Peyer's patch (tissue), 4 donors: ENCODE measurements at regions not wholly inside any gene's neighbourhood (a gene's known extent, or its start where the extent isn't known, plus 50 kb on each side); places are given as distances from the start of the nearest gene placed in this dataset.

ENCODE experiments used
- DNase-seq, 3 donors: peaks; one replicate each; pipeline ENCODE4 v3.0.0-alpha.2; 2017 to 2019
- H3K27ac ChIP-seq, 4 donors: fragments of 200-600 bp; sonication (generic); one replicate each; pipeline ENCODE4 v1.5.1; 2016 to 2019
- H3K27me3 ChIP-seq, 2 donors: fragments of 200-600 bp; sonication (generic); one replicate each; pipeline ENCODE4 v1.5.1; 2019
- H3K36me3 ChIP-seq, 3 donors: fragments of 200-600 bp; sonication (generic); one replicate each; pipeline ENCODE4 v1.5.1; 2016 to 2019
- H3K4me1 ChIP-seq, 4 donors: fragments of 200-600 bp; sonication (generic); one replicate each; pipeline ENCODE4 v1.5.1; 2016 to 2019
- H3K4me3 ChIP-seq, 4 donors: fragments of 200-600 bp; sonication (generic); 1 replicate in 3 of 4; 2 replicates in 1 of 4; pipeline ENCODE4 v1.5.1; 2016 to 2019; ENCODE audit warnings: mild to moderate bottlenecking in 1 of 4
- H3K9me3 ChIP-seq, 4 donors: fragments of 200-600 bp; sonication (generic); one replicate each; pipeline ENCODE4 v1.5.1; 2016 to 2019; ENCODE audit warnings: mild to moderate bottlenecking in 1 of 4
- POLR2A ChIP-seq, 2 donors: fragments of 450-650 bp; IDR thresholded peaks; one replicate each; pipeline ENCODE4 v1.5.1; 2017; ENCODE audit warnings: antibody characterized with exemption in 2 of 2, mild to moderate bottlenecking in 2 of 2, moderate library complexity in 2 of 2
- TF ChIP-seq, protein P1 (sequence below), 6 experiments: fragments of 450-650 bp in 4 of 6; fragments of 200-600 bp in 2 of 6; sonication (generic) in 1 of 6; IDR thresholded peaks; one replicate each; pipeline ENCODE4 v1.5.1; 2017 to 2019; ENCODE audit warnings: antibody characterized with exemption in 6 of 6, mild to moderate bottlenecking in 3 of 6, moderate library complexity in 1 of 6

DNA sequence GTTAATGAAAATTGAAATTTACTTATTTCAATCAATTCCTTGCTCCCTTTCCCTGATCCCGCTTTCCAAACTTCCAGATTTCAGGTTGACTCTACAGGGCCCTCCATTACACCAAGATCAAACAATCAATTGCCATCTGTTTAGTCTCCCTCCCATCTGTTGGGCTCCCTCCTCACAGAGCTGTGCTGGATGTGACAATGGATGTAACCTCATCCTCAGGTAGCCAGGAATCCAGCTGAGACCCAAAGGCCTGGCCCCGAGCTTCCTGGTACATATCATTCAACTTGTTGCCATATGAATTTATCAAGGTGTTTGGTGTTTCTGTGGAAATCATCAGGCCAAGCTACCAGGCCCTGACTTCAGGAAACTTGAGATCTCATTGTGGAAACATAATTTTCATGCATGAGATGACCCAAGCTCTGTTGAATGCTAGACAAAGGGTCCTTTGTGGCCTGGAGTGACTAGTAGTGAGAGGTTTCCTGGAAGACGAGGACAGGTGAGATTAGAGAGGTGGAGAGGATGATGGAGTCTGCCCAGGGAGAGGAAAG, 148.6 kb upstream of the PDE1C start:
- H3K36me3 ChIP-seq: no peaks in the 10 kb centered on the region
- H3K27me3 ChIP-seq: no peaks in the 10 kb centered on the region
- no peak for DNase-seq
- no peak for TF ChIP-seq POLR2A (IDR thresholded peaks at IDR 0.05)
- TF ChIP-seq, protein P1, sequence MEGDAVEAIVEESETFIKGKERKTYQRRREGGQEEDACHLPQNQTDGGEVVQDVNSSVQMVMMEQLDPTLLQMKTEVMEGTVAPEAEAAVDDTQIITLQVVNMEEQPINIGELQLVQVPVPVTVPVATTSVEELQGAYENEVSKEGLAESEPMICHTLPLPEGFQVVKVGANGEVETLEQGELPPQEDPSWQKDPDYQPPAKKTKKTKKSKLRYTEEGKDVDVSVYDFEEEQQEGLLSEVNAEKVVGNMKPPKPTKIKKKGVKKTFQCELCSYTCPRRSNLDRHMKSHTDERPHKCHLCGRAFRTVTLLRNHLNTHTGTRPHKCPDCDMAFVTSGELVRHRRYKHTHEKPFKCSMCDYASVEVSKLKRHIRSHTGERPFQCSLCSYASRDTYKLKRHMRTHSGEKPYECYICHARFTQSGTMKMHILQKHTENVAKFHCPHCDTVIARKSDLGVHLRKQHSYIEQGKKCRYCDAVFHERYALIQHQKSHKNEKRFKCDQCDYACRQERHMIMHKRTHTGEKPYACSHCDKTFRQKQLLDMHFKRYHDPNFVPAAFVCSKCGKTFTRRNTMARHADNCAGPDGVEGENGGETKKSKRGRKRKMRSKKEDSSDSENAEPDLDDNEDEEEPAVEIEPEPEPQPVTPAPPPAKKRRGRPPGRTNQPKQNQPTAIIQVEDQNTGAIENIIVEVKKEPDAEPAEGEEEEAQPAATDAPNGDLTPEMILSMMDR (IDR thresholded peaks at IDR 0.05): no peak
- no peak overlapping the region for H3K27ac ChIP-seq
- no peaks in the 10 kb centered on the region for H3K9me3 ChIP-seq
- H3K4me3 ChIP-seq: no peak overlapping the region
- no peaks in the 10 kb centered on the region for H3K4me1 ChIP-seq

DNA sequence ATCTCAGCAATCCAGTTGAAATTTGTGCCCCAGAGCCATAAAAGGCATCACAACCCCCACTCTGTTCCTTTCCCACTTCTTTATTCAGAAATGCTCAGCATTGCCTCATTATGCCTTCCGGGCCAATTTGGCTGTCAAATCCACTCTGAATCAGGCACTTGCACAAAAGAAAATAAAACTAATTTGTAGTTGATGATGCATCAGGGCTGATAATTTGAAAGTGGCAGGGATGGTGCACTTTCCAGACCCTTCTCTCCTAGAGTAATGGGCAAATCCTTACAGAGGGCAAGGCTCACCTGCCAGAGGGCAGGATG, 147.9 kb upstream of the PDE1C start:
- no peak for DNase-seq
- no peaks in the 10 kb centered on the region for H3K36me3 ChIP-seq
- TF ChIP-seq, protein P1 (IDR thresholded peaks at IDR 0.05): no peak
- TF ChIP-seq POLR2A (IDR thresholded peaks at IDR 0.05): no peak

DNA sequence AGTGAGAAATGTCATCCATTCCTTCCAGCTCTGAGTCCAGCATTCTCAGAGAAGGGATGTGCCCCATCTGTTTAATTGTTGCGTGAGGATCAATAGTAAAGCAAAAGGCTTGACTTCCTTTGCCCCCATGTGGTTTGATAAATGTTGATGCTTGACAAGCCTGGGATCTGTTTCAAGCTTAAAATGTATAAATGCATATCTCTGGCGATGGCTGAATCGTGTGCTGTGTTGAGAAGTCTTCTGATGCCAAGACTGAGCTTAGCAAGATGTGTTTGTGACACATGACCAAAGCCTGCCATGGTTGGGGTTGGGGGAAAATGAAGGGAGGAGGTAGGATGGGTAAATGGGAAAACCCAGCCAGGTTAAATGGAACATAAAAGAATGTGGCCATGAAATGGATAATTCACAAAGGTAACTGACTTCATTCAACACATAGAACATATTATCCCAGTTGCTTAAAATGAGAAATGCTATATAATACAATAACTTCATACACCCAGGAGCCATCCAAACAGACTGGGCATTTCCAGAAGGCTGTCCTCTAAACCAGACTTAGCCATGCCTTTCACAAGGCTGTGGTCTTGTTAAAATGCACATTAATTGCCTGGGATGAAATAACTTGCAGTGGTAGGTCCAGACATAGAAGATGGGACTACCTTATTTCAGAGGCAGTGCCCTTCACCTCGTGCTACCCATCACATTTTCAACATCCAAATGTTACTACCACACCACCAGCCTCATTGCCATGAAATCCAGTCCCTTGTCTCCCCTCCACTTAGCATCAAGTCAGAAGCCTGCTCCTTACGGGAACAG, 147.3 kb upstream of the PDE1C start:
- Histone ChIP-seq H3K27ac (no peak overlapping the region), H3K4me1 (no peaks in the 10 kb centered on the region), H3K27me3 (no peaks in the 10 kb centered on the region), H3K36me3 (no peaks in the 10 kb centered on the region), H3K9me3 (no peaks in the 10 kb centered on the region), H3K4me3 (no peak overlapping the region)
- TF ChIP-seq POLR2A (IDR thresholded peaks at IDR 0.05): no peak
- TF ChIP-seq, protein P1 (IDR thresholded peaks at IDR 0.05): no peak
- DNase-seq: no peak

More for the DNA sequence above, 147.9 kb upstream of the PDE1C start:
- Histone ChIP-seq H3K27ac (no peak overlapping the region), H3K27me3 (no peaks in the 10 kb centered on the region), H3K4me3 (no peak overlapping the region), H3K4me1 (no peaks in the 10 kb centered on the region), H3K9me3 (no peaks in the 10 kb centered on the region)

DNA sequence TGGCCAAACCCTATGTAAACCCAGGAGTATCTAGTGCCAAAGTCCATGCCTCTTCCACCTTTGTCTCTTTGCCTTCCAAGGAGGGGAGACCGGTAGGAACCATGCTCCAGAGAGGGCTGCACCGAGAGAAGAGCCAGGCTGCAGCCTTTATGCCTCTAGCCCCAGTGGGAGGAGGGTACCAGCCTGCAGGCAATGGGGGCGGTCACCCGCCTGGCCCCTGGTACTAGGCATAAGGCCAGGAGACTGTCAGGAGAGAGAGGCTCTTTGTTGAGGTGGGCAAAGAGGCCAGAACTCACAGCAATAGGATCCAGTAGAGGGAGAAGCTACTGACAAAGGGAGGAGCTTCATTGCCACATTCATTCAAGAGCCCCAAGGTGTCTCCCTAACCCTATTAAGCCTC, 146.6 kb upstream of the PDE1C start:
- Histone ChIP-seq H3K36me3 (no peaks in the 10 kb centered on the region), H3K27me3 (no peaks in the 10 kb centered on the region), H3K9me3 (no peaks in the 10 kb centered on the region), H3K27ac (no peak overlapping the region), H3K4me3 (no peak overlapping the region), H3K4me1 (no peaks in the 10 kb centered on the region)
- no peak for DNase-seq
- no peak for TF ChIP-seq POLR2A (IDR thresholded peaks at IDR 0.05)
- TF ChIP-seq, protein P1 (IDR thresholded peaks at IDR 0.05): no peak

DNA sequence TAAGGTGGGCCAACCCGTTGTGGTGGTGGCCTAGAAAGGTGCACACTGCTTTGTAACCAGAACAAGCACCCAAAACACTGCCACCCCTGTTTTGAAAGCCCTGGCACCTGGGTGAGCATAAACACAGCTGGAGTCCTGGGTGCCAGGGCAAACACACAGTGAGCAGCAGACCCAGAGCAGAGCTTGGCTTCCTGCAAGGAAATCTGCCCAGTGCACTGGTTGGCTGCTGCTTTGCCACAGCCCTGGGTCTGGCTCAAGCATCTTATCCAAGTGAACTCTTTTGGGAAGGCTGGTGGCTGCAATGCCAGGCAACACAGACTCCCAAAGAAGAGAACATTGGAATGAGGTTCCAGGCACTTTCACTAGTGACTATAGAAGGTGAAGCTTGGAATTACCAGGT, 145.5 kb upstream of the PDE1C start:
- Histone ChIP-seq H3K27me3 (no peaks in the 10 kb centered on the region), H3K36me3 (no peaks in the 10 kb centered on the region), H3K4me1 (no peaks in the 10 kb centered on the region), H3K4me3 (no peak overlapping the region), H3K9me3 (no peaks in the 10 kb centered on the region), H3K27ac (no peak overlapping the region)
- DNase-seq: no peak
- TF ChIP-seq, protein P1 (IDR thresholded peaks at IDR 0.05): no peak
- no peak for TF ChIP-seq POLR2A (IDR thresholded peaks at IDR 0.05)
